ENCODE measurements at regions not wholly inside any gene's neighbourhood (a gene's known extent, or its start where the extent isn't known, plus 50 kb on each side); places are given as distances from the start of the nearest gene placed in this dataset.
"Not testable (repeated sequence)": the region's sequence is repeated elsewhere in the genome, so short reads cannot be mapped to it uniquely, and the experiment has no call there.

GRCh38 chr3:61378311-61378710 is 127.1 kb upstream of the FHIT start:
- no peak for DNase-seq (ENCODE audit: extremely low spot score, unreplicated experiment)
- Mint-ChIP-seq H3K9me3 (peaks cover 6% of the 10 kb centered on the region), H3K27me3 (peaks cover 5% of the 10 kb centered on the region), H3K4me3 (no peak overlapping the region), H3K4me1 (ENCODE audit: unreplicated experiment) (no peaks in the 10 kb centered on the region), H3K36me3 (no peaks in the 10 kb centered on the region), H3K27ac (no peak overlapping the region)
- no peak for TF ChIP-seq CTCF (conservative IDR thresholded peaks at IDR 0.05)

- no peaks in the 10 kb centered on the region for H3K4me1 Mint-ChIP-seq (ENCODE audit: unreplicated experiment)
- H3K9me3 Mint-ChIP-seq: peaks cover 9% of the 10 kb centered on the region
- no peak overlapping the region for H3K27ac Mint-ChIP-seq
- no peak for DNase-seq (ENCODE audit: extremely low spot score, unreplicated experiment)
- no peaks in the 10 kb centered on the region for H3K36me3 Mint-ChIP-seq
- H3K27me3 Mint-ChIP-seq: peaks cover 5% of the 10 kb centered on the region
- no peak overlapping the region for H3K4me3 Mint-ChIP-seq
- peak; percentile 74 for TF ChIP-seq CTCF (conservative IDR thresholded peaks at IDR 0.05)
Observed at GRCh38 chr3:61381745-61382392, 130.6 kb upstream of the FHIT start.

- no peak for DNase-seq (ENCODE audit: extremely low spot score, unreplicated experiment)
- Mint-ChIP-seq H3K27me3 (no peaks in the 10 kb centered on the region), H3K4me3 (no peak overlapping the region), H3K4me1 (ENCODE audit: unreplicated experiment) (no peaks in the 10 kb centered on the region), H3K36me3 (no peaks in the 10 kb centered on the region), H3K9me3 (peaks cover 3% of the 10 kb centered on the region), H3K27ac (no peak overlapping the region)
- TF ChIP-seq CTCF (conservative IDR thresholded peaks at IDR 0.05): no peak
Observed at GRCh38 chr3:61387817-61388216, 136.6 kb upstream of the FHIT start.

GRCh38 chr3:61393480-61393947 is 142.3 kb upstream of the FHIT start:
- H3K4me3 Mint-ChIP-seq; H3K9me3 Mint-ChIP-seq; H3K36me3 Mint-ChIP-seq; DNase-seq (ENCODE audit: extremely low spot score, unreplicated experiment); H3K27ac Mint-ChIP-seq; H3K4me1 Mint-ChIP-seq (ENCODE audit: unreplicated experiment); H3K27me3 Mint-ChIP-seq: not testable (repeated sequence)

- Mint-ChIP-seq H3K9me3 (no peaks in the 10 kb centered on the region), H3K27ac (no peak overlapping the region), H3K27me3 (no peaks in the 10 kb centered on the region)
Observed at GRCh38 chr3:61401359-61401758, 150.1 kb upstream of the FHIT start.

GRCh38 chr3:61407397-61407796 is 154.0 kb upstream of the PTPRG start:
- no peak for TF ChIP-seq CTCF (conservative IDR thresholded peaks at IDR 0.05)
- Mint-ChIP-seq H3K4me3 (no peak overlapping the region), H3K27ac (no peak overlapping the region), H3K4me1 (ENCODE audit: unreplicated experiment) (no peaks in the 10 kb centered on the region), H3K36me3 (no peaks in the 10 kb centered on the region), H3K9me3 (no peaks in the 10 kb centered on the region), H3K27me3 (peaks cover 4% of the 10 kb centered on the region)
- DNase-seq (ENCODE audit: extremely low spot score, unreplicated experiment): no peak

More at GRCh38 chr3:61401359-61401758, 150.1 kb upstream of the FHIT start:
- DNase-seq (ENCODE audit: extremely low spot score, unreplicated experiment): no peak
- H3K36me3 Mint-ChIP-seq: no peaks in the 10 kb centered on the region
- H3K4me1 Mint-ChIP-seq (ENCODE audit: unreplicated experiment): no peaks in the 10 kb centered on the region
- TF ChIP-seq CTCF (conservative IDR thresholded peaks at IDR 0.05): no peak
- no peak overlapping the region for H3K4me3 Mint-ChIP-seq

Data from type B pancreatic cell (in vitro differentiated cells).